ENCODE measurements at regions not wholly inside any gene's neighbourhood (a gene's known extent, or its start where the extent isn't known, plus 50 kb on each side); places are given as distances from the start of the nearest gene placed in this dataset.

- no peak for TF ChIP-seq KDM1A (IDR thresholded peaks at IDR 0.05; ENCODE audit: low read depth)
- TF ChIP-seq CBX8 (IDR thresholded peaks at IDR 0.05), result no peak
- TF ChIP-seq HOXB5 (CRISPR knock-in tag; IDR thresholded peaks at IDR 0.05), result no peak
- TF ChIP-seq POLR2AphosphoS2 (conservative IDR thresholded peaks at IDR 0.05; ENCODE audit: low read length), result no peak
- TF ChIP-seq POLR2A (IDR thresholded peaks at IDR 0.05; ENCODE audit: low read length), result no peak
Observed at GRCh38 chr9:13902286-13903066, 411.5 kb downstream of the NFIB start (continued).

DNA sequence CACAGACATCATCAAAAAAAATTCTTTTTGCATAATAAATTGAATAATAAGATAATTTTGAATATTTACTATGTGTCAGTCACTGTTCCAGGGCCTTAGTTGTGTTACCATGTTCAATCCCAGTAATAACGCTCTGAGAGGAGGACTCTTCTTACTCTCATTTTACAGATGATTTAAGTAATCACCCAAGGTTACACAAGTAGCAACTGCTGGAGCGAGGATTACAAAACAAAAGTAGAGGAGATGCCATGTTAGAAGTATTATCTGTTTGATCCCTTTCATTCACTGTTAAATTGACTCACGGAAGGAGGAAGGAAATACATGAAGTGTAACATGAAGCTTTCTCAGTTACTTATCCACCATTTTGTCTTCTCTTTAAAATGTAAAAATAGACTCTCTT, 412.8 kb downstream of the NFIB start:
- no peak for DNase-seq (ENCODE audit: low read depth in 1 of 2, low spot score in 1 of 2)
- 0 out of 3 replicates have a peak, but pooled peaks cover 2% of the 10 kb centered on the region for H3K9me3 ChIP-seq

DNA sequence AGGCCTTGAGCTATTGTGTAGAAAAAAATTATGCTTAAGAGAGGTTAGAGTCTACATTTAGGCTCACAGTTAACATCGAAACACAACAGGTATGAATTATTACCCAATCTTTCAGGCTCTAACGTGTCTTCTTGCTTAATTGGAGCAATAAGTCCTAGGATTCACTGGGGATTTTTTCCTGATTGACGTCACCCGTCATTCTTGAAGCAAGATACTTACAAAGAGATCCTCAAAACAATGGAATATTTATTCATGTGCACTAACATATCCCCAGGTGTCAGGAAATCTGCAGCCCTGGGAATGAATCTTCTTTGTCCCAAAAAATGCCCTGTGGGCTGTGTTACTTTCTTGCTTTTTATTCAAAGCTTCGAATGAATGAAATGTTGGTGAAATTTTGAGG, 413.5 kb downstream of the NFIB start:
- Histone ChIP-seq H3K9me3 (no peaks in the 10 kb centered on the region), H3K27ac (no peak overlapping the region), H3K4me2 (no peak overlapping the region), H3K4me1 (no peaks in the 10 kb centered on the region), H3K4me3 (no peak overlapping the region)
- TF ChIP-seq TP53 (CRISPR knock-in tag; IDR thresholded peaks at IDR 0.05), result no peak
- TF ChIP-seq FOSL2 (IDR thresholded peaks at IDR 0.05), result no peak
- no peak for TF ChIP-seq FOSL2 (CRISPR knock-in tag; IDR thresholded peaks at IDR 0.05)
- TF ChIP-seq HOXB13 (CRISPR knock-in tag; IDR thresholded peaks at IDR 0.05; ENCODE audit: low read depth), result no peak
- no peak for TF ChIP-seq POLR2AphosphoS2 (conservative IDR thresholded peaks at IDR 0.05; ENCODE audit: low read length)
- TF ChIP-seq RCOR1 (IDR thresholded peaks at IDR 0.05; ENCODE audit: low read depth, low read length), result no peak
- no peak for TF ChIP-seq ZC3H11A (IDR thresholded peaks at IDR 0.05)
- no peak for TF ChIP-seq TFCP2L1 (CRISPR knock-in tag; IDR thresholded peaks at IDR 0.05)
- TF ChIP-seq ATOH8 (CRISPR knock-in tag; IDR thresholded peaks at IDR 0.05; ENCODE audit: low read depth), result no peak
- no peak for TF ChIP-seq NR3C1 (IDR thresholded peaks at IDR 0.05)
- TF ChIP-seq, protein P1, sequence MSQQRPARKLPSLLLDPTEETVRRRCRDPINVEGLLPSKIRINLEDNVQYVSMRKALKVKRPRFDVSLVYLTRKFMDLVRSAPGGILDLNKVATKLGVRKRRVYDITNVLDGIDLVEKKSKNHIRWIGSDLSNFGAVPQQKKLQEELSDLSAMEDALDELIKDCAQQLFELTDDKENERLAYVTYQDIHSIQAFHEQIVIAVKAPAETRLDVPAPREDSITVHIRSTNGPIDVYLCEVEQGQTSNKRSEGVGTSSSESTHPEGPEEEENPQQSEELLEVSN (IDR thresholded peaks at IDR 0.05; ENCODE audit: borderline replicate concordance, low read depth), result no peak
- no peak for TF ChIP-seq SREBF2 (IDR thresholded peaks at IDR 0.05)
- 47% methylated on average over 5 of the region's 5 CpGs for WGBS (ENCODE audit: missing lambda C conversion rate)
- ChIA-PET CTCF (no interaction called here), POLR2A (no interaction called here)
- FAIRE-seq (no peak), DNase-seq (ENCODE audit: low read depth in 1 of 2, low spot score in 1 of 2) (no peak), ATAC-seq (no peak)

More for the DNA sequence above, 412.8 kb downstream of the NFIB start:
- Histone ChIP-seq H3K27ac (no peak overlapping the region), H3K4me3 (no peak overlapping the region), H3K4me1 (no peaks in the 10 kb centered on the region), H3K4me2 (no peak overlapping the region)
- ChIA-PET CTCF (no interaction called here), POLR2A (no interaction called here)
- ATAC-seq (no peak), FAIRE-seq (no peak)
- WGBS (ENCODE audit: missing lambda C conversion rate), result 57% methylated on average over 3 of the region's 3 CpGs
- TF ChIP-seq RFX5 (IDR thresholded peaks at IDR 0.05) (no peak), FOSL2 (IDR thresholded peaks at IDR 0.05) (no peak), FOSL2 (CRISPR knock-in tag; IDR thresholded peaks at IDR 0.05) (no peak), FOSB (CRISPR knock-in tag; IDR thresholded peaks at IDR 0.05) (no peak), ESRRA (IDR thresholded peaks at IDR 0.05; ENCODE audit: borderline replicate concordance, low read length) (no peak), ZFP36 (IDR thresholded peaks at IDR 0.05; ENCODE audit: borderline replicate concordance, partially characterized antibody) (no peak), POLR2AphosphoS2 (conservative IDR thresholded peaks at IDR 0.05; ENCODE audit: low read length) (no peak), PHF8 (IDR thresholded peaks at IDR 0.05; ENCODE audit: borderline replicate concordance, low read depth) (no peak), GATA3 (IDR thresholded peaks at IDR 0.05; ENCODE audit: borderline replicate concordance) (no peak)
- TF ChIP-seq, protein P2, sequence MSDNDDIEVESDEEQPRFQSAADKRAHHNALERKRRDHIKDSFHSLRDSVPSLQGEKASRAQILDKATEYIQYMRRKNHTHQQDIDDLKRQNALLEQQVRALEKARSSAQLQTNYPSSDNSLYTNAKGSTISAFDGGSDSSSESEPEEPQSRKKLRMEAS (IDR thresholded peaks at IDR 0.05), result no peak
- TF ChIP-seq, protein P3, sequence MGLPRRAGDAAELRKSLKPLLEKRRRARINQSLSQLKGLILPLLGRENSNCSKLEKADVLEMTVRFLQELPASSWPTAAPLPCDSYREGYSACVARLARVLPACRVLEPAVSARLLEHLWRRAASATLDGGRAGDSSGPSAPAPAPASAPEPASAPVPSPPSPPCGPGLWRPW (IDR thresholded peaks at IDR 0.05), result no peak

All from A549 (cell line).